Stomach (tissue), 4 donors: ENCODE measurements at regions not wholly inside any gene's neighbourhood (a gene's known extent, or its start where the extent isn't known, plus 50 kb on each side); places are given as distances from the start of the nearest gene placed in this dataset.

ENCODE experiments used
- EP300 ChIP-seq: sonication (generic); formaldehyde crosslinking; IDR thresholded peaks from one replicate; pipeline ENCODE4 v1.6.1; 2017; ENCODE audit warnings: antibody characterized with exemption
- POLR2A ChIP-seq, 4 donors: fragments of 450-650 bp; IDR thresholded peaks; one replicate each; pipeline ENCODE4 v1.6.1; 2016; ENCODE audit warnings: antibody characterized with exemption in 4 of 4, control low read depth in 2 of 4, mild to moderate bottlenecking in 1 of 4, moderate library complexity in 1 of 4
- POLR2AphosphoS5 ChIP-seq, 3 donors: sonication (generic); formaldehyde crosslinking; IDR thresholded peaks; one replicate each; pipeline ENCODE4 v1.6.1; 2016; ENCODE audit warnings: antibody characterized with exemption in 3 of 3
- TF ChIP-seq, protein P1 (sequence below), 7 experiments: fragments of 450-650 bp in 4 of 7; fragments of 200-600 bp in 3 of 7; sonication (generic) in 3 of 7; IDR thresholded peaks; one replicate each; pipeline ENCODE4 v1.5.1; 2016 to 2019; ENCODE audit warnings: antibody characterized with exemption in 7 of 7, control low read depth in 2 of 7, mild to moderate bottlenecking in 1 of 7

GRCh38 chr13:44159633-44160279 is 213.9 kb upstream of the SERP2 start:
- TF ChIP-seq, protein P1, sequence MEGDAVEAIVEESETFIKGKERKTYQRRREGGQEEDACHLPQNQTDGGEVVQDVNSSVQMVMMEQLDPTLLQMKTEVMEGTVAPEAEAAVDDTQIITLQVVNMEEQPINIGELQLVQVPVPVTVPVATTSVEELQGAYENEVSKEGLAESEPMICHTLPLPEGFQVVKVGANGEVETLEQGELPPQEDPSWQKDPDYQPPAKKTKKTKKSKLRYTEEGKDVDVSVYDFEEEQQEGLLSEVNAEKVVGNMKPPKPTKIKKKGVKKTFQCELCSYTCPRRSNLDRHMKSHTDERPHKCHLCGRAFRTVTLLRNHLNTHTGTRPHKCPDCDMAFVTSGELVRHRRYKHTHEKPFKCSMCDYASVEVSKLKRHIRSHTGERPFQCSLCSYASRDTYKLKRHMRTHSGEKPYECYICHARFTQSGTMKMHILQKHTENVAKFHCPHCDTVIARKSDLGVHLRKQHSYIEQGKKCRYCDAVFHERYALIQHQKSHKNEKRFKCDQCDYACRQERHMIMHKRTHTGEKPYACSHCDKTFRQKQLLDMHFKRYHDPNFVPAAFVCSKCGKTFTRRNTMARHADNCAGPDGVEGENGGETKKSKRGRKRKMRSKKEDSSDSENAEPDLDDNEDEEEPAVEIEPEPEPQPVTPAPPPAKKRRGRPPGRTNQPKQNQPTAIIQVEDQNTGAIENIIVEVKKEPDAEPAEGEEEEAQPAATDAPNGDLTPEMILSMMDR (IDR thresholded peaks at IDR 0.05), result no peak
- TF ChIP-seq POLR2AphosphoS5 (IDR thresholded peaks at IDR 0.05) (peak in 1 of 3 donors; percentile 48), EP300 (no peak), POLR2A (IDR thresholded peaks at IDR 0.05) (no peak)
